ENCODE measurements at regions not wholly inside any gene's neighbourhood (a gene's known extent, or its start where the extent isn't known, plus 50 kb on each side); places are given as distances from the start of the nearest gene placed in this dataset.

- TF ChIP-seq FOXP2 (optimal IDR thresholded peaks at IDR 0.05; ENCODE audit: borderline replicate concordance, extremely low read depth, extremely low read length, insufficient read depth) (no peak), REST (IDR thresholded peaks at IDR 0.05; ENCODE audit: insufficient read depth in 1 of 2, low read depth in 2 of 2, low read length in 2 of 2) (no peak), TAF1 (IDR thresholded peaks at IDR 0.05; ENCODE audit: borderline replicate concordance, insufficient read depth, low read length) (no peak)
Measured at GRCh38 chr2:208568203-208568602, 161.6 kb downstream of the PTH2R start.

Measured in PFSK-1 (cell line).